ENCODE measurements at regions not wholly inside any gene's neighbourhood (a gene's known extent, or its start where the extent isn't known, plus 50 kb on each side); places are given as distances from the start of the nearest gene placed in this dataset.

DNA sequence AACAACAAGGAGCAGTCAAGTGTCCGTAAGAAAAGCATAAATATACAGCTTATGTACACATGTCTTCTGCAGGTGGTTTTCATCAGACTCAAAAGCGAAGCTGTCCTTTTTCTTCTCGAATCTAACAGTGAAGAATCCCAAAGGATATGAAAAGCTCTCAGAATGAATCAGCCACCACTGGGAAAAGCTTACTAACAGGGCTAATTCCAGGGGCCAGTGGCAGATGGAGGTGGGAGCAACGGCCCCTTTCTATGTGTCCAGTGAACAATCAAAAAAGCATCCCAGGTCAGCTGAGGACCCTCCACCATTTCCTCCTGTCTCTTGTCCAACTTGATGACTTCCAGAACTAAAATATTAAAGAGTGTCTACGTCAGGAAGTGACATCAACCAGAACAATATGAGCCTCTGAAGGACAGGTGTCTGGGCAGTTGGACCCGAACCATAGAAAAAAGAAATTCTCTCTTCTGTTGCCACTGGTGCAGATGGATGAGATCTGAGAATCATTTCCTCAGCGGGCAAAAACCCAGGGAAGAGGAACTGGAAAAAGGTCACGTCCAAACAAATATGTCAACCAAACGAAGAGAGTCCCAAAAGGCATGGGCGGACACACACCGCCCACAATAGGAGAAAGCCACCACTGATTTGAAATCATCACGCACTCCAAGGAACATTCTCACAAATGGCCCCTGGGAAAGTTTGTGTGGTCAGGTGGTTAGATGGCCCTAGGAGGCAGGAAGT lies 70.4 kb upstream of the TIAM1 start:
- TF ChIP-seq, protein P1, sequence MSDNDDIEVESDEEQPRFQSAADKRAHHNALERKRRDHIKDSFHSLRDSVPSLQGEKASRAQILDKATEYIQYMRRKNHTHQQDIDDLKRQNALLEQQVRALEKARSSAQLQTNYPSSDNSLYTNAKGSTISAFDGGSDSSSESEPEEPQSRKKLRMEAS (IDR thresholded peaks at IDR 0.05): no peak
- TF ChIP-seq RFX5 (IDR thresholded peaks at IDR 0.05; ENCODE audit: borderline replicate concordance, low read depth, low read length) (no peak), SRF (IDR thresholded peaks at IDR 0.05; ENCODE audit: low read depth, low read length) (no peak)
- TF ChIP-seq, protein P2, sequence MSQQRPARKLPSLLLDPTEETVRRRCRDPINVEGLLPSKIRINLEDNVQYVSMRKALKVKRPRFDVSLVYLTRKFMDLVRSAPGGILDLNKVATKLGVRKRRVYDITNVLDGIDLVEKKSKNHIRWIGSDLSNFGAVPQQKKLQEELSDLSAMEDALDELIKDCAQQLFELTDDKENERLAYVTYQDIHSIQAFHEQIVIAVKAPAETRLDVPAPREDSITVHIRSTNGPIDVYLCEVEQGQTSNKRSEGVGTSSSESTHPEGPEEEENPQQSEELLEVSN (IDR thresholded peaks at IDR 0.05): no peak
